HL-60 (cell line): ENCODE measurements at regions not wholly inside any gene's neighbourhood (a gene's known extent, or its start where the extent isn't known, plus 50 kb on each side); places are given as distances from the start of the nearest gene placed in this dataset.

ENCODE experiments used
- CTCF ChIP-seq: IDR thresholded peaks from one replicate; pipeline ENCODE4 v1.5.1; 2011; ENCODE audit warnings: low read length, control low read depth, inconsistent platforms; ENCODE audit not compliant: insufficient read depth
- GABPA ChIP-seq: IDR thresholded peaks from 2 replicates; pipeline ENCODE4 v1.6.1; 2012; ENCODE audit warnings: low read depth
- POLR2AphosphoS5 ChIP-seq: IDR thresholded peaks from 2 replicates; pipeline ENCODE4 v1.6.1; 2012; ENCODE audit warnings: low read depth
- REST ChIP-seq: IDR thresholded peaks from 2 replicates; pipeline ENCODE4 v1.6.1; 2012; ENCODE audit warnings: low read depth; ENCODE audit not compliant: insufficient replicate concordance

GRCh38 chr3:95456835-95457234 is 1357.6 kb upstream of the EPHA6 start:
- no peak for TF ChIP-seq CTCF
- TF ChIP-seq REST: no peak
- TF ChIP-seq GABPA: no peak
- TF ChIP-seq POLR2AphosphoS5: no peak
